ENCODE measurements at regions not wholly inside any gene's neighbourhood (a gene's known extent, or its start where the extent isn't known, plus 50 kb on each side); places are given as distances from the start of the nearest gene placed in this dataset.

- no peak for TF ChIP-seq POLR2A (IDR thresholded peaks at IDR 0.05)
- no peak for TF ChIP-seq CTCF (IDR thresholded peaks at IDR 0.05)
Observed at GRCh38 chr16:35194681-35195080, 1735.3 kb downstream of the TP53TG3F start.

All from right lobe of liver (tissue), 4 donors.